Epithelial cell of esophagus (primary cell): ENCODE measurements at regions not wholly inside any gene's neighbourhood (a gene's known extent, or its start where the extent isn't known, plus 50 kb on each side); places are given as distances from the start of the nearest gene placed in this dataset.

ENCODE experiments used
- DNase-seq: peaks from one replicate; pipeline ENCODE4 v3.0.0; 2010; ENCODE audit warnings: low read depth
- H3K4me3 ChIP-seq: 2 replicates; pipeline ENCODE4 v1.5.1; 2011; ENCODE audit warnings: mild to moderate bottlenecking, low read length, control low read depth
- TF ChIP-seq, protein P1 (sequence below): IDR thresholded peaks from 2 replicates; pipeline ENCODE4 v1.5.1; 2011; ENCODE audit warnings: low read depth, mild to moderate bottlenecking, low read length, control low read depth, inconsistent platforms; ENCODE audit not compliant: insufficient read depth; ENCODE audit errors: missing control alignments

- TF ChIP-seq, protein P1, sequence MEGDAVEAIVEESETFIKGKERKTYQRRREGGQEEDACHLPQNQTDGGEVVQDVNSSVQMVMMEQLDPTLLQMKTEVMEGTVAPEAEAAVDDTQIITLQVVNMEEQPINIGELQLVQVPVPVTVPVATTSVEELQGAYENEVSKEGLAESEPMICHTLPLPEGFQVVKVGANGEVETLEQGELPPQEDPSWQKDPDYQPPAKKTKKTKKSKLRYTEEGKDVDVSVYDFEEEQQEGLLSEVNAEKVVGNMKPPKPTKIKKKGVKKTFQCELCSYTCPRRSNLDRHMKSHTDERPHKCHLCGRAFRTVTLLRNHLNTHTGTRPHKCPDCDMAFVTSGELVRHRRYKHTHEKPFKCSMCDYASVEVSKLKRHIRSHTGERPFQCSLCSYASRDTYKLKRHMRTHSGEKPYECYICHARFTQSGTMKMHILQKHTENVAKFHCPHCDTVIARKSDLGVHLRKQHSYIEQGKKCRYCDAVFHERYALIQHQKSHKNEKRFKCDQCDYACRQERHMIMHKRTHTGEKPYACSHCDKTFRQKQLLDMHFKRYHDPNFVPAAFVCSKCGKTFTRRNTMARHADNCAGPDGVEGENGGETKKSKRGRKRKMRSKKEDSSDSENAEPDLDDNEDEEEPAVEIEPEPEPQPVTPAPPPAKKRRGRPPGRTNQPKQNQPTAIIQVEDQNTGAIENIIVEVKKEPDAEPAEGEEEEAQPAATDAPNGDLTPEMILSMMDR = no peak
- no peak for DNase-seq
- no peak overlapping the region for H3K4me3 ChIP-seq
Measured at GRCh38 chr16:62648256-62648655, 612.0 kb upstream of the CDH8 start.

DNA sequence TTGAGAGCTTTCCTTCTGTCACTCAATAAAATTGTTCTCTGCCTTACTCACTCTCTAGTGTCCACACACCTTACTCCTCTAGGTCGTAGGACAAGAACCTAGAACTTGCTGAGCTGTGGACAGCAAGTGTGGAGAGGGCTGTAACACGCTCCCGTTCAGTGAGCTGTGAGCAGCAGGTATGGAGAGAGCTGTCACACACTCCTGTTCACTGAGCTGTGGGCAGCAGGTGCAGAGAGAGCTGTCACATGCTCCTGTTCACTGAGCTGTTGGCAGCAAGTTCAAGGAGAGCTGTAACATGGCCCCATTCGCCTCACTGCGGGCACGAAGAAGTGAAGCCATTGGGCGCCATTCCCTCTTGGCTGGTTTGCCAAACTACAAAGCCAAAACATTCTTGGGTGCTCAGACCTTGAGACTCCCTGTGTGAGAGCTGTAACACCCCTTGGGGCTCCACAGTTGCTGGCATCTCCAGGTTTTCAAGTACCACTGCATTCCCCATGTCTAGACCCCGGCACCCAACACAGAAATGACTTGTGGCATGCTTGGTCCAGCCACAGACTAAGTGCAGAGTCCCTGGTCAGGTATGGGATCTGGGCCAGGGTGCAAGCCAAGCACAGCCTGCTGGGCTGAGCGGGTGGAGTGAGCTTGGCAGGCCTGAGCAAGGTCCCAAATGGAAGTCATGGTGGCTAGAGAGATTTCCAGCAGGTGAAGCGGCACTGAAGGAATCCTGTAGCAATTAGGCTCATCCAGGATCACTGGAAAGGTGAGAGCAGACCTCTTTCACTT is 608.0 kb upstream of the CDH8 start:
- H3K4me3 ChIP-seq = no peak overlapping the region
- DNase-seq = no peak
- TF ChIP-seq, protein P1 = no peak

DNA sequence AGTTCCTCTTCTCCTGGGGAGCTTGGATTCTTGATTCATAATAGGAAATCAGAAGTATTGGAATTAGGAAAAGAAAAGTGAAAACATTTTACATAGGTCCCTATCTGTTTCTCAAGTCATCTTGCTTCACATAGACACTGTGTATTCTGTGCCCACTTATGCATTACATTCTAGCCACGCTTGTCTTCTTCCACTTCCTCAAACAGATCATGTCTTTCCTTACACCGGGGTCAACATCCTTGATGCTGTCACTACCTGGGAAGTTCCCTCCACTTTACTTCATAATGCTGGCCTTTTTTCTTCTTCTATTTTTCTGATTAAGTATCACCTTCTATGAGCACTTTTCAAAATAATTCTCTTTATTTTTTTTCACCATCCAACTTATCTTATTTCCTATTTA is 606.4 kb upstream of the CDH8 start:
- no peak for DNase-seq
- TF ChIP-seq, protein P1 = no peak

DNA sequence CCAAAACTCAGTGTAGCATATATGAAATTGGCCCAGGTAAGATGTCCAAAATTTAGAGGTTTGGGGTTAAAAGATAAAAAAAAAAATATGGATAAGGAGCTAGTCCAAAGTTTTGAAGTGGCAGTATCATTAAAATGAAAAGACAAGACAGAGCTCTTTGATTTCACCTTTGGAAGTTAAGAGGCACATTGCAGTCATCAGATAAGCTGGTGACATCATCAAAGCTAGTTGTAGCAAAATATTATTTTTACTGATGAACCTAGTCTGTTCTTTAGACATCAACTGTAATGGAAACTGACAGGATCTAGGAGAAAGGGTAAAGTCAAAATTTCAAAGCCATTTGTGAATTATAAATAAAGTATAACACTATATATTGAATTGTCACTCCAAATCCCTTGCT is 603.7 kb upstream of the CDH8 start:
- TF ChIP-seq, protein P1 = no peak
- DNase-seq = no peak
- no peak overlapping the region for H3K4me3 ChIP-seq

More for the DNA sequence above, 606.4 kb upstream of the CDH8 start:
- H3K4me3 ChIP-seq = no peak overlapping the region

DNA sequence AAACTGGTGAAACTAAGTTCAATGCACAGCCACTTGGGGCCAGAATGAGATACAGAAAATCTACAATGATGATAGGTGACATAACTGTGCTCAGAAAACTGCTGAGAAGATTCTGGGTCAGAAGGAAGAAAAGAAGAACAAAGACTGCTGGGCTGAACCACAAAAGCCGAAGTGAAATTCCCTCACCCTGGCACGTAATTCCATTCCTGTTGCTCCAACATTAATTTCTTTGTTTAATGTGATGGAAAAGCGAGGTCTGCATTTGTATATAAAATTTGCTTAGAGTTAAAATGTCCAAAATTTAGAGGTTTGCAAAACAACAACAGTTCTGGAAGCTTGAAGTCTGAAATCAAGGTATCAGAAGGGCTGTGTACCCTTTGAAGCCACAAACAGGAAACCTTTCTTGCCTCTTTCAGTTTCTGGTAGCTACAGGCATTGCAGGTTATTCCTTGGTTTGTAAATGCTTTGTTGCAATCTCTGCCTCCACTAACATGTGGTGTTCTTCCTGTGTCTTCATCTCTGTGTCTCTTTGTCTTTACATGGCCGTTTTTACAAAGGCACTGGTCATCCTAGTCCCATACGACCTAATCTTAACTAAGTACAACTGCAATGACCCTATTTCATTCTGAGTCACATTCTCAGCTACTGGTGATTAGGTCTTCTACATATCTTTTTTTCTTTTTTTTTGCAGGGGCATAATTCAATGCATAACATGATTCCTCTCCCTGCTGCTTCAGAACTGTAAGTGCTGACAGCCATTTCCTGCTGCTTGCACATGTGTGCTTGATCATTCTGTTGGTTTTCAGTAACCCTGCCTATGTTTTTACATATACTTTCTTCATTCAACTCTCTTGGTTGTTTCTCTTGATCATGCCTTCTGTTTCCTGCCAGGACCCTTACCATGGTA is 603.0 kb upstream of the CDH8 start:
- DNase-seq = no peak

GRCh38 chr16:62638324-62638911 is 602.2 kb upstream of the CDH8 start:
- H3K4me3 ChIP-seq = no peak overlapping the region
- no peak for DNase-seq
- TF ChIP-seq, protein P1 = no peak

More for the DNA sequence above, 603.0 kb upstream of the CDH8 start:
- H3K4me3 ChIP-seq = no peak overlapping the region
- TF ChIP-seq, protein P1 = no peak
